Parathyroid adenoma (tissue), 2 donors: ENCODE measurements at regions not wholly inside any gene's neighbourhood (a gene's known extent, or its start where the extent isn't known, plus 50 kb on each side); places are given as distances from the start of the nearest gene placed in this dataset.

Experiments
- H2AFZ ChIP-seq: fragments of 300-600 bp; sonication (generic); one replicate; pipeline ENCODE4 v1.7.0; 2017; ENCODE audit warnings: antibody characterized with exemption, mild to moderate bottlenecking
- H3K27ac ChIP-seq: fragments of 300-600 bp; sonication (generic); one replicate; pipeline ENCODE4 v1.7.0; 2017
- H3K27me3 ChIP-seq: fragments of 300-600 bp; sonication (generic); one replicate; pipeline ENCODE4 v1.7.0; 2017; ENCODE audit warnings: low read length; ENCODE audit not compliant: control insufficient read depth, insufficient read depth
- H3K36me3 ChIP-seq: fragments of 300-600 bp; sonication (generic); one replicate; pipeline ENCODE4 v1.7.0; 2017; ENCODE audit warnings: low read length; ENCODE audit not compliant: control insufficient read depth, insufficient read depth
- H3K4me1 ChIP-seq: fragments of 300-600 bp; sonication (generic); one replicate; pipeline ENCODE4 v1.7.0; 2017; ENCODE audit warnings: control low read depth
- H3K4me2 ChIP-seq: fragments of 300-600 bp; sonication (generic); one replicate; pipeline ENCODE4 v1.7.0; 2017; ENCODE audit warnings: low read length
- H3K4me3 ChIP-seq: fragments of 300-600 bp; sonication (generic); one replicate; pipeline ENCODE4 v1.7.0; 2017; ENCODE audit warnings: low read depth, low read length
- H3K79me2 ChIP-seq: fragments of 300-600 bp; sonication (generic); one replicate; pipeline ENCODE4 v1.7.0; 2017; ENCODE audit warnings: control low read depth
- H3K9ac ChIP-seq: fragments of 300-600 bp; sonication (generic); one replicate; pipeline ENCODE4 v1.7.0; 2017; ENCODE audit warnings: mild to moderate bottlenecking
- H3K9me3 ChIP-seq: fragments of 300-600 bp; sonication (generic); one replicate; pipeline ENCODE4 v1.7.0; 2017; ENCODE audit warnings: low read length; ENCODE audit not compliant: control insufficient read depth
- TF ChIP-seq, protein P1 (sequence below): fragments of 300-600 bp; sonication (generic); IDR thresholded peaks from one replicate; pipeline ENCODE4 v1.7.0; 2017; ENCODE audit warnings: antibody characterized with exemption, mild to moderate bottlenecking
- donor health status: primary hyperparathyroidism.

GRCh38 chr16:65457084-65457483 lies 335.2 kb upstream of the CDH11 start:
- TF ChIP-seq, protein P1, sequence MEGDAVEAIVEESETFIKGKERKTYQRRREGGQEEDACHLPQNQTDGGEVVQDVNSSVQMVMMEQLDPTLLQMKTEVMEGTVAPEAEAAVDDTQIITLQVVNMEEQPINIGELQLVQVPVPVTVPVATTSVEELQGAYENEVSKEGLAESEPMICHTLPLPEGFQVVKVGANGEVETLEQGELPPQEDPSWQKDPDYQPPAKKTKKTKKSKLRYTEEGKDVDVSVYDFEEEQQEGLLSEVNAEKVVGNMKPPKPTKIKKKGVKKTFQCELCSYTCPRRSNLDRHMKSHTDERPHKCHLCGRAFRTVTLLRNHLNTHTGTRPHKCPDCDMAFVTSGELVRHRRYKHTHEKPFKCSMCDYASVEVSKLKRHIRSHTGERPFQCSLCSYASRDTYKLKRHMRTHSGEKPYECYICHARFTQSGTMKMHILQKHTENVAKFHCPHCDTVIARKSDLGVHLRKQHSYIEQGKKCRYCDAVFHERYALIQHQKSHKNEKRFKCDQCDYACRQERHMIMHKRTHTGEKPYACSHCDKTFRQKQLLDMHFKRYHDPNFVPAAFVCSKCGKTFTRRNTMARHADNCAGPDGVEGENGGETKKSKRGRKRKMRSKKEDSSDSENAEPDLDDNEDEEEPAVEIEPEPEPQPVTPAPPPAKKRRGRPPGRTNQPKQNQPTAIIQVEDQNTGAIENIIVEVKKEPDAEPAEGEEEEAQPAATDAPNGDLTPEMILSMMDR = no peak
- H3K9me3 ChIP-seq = no peaks in the 10 kb centered on the region
- H3K79me2 ChIP-seq = no peaks in the 10 kb centered on the region

GRCh38 chr16:65455761-65456160 lies 333.9 kb upstream of the CDH11 start:
- H3K9ac ChIP-seq = no peak overlapping the region
- H3K9me3 ChIP-seq = no peaks in the 10 kb centered on the region
- TF ChIP-seq, protein P1 = no peak
- no peaks in the 10 kb centered on the region for H3K36me3 ChIP-seq
- H3K4me3 ChIP-seq = no peak overlapping the region
- no peak overlapping the region for H3K27ac ChIP-seq
- H3K4me2 ChIP-seq = no peak overlapping the region
- no peaks in the 10 kb centered on the region for H3K4me1 ChIP-seq
- no peaks in the 10 kb centered on the region for H3K27me3 ChIP-seq
- H3K79me2 ChIP-seq = no peaks in the 10 kb centered on the region
- H2AFZ ChIP-seq = no peak overlapping the region

More at GRCh38 chr16:65457084-65457483, 335.2 kb upstream of the CDH11 start:
- H3K4me3 ChIP-seq = no peak overlapping the region
- H2AFZ ChIP-seq = no peak overlapping the region
- no peaks in the 10 kb centered on the region for H3K27me3 ChIP-seq
- H3K9ac ChIP-seq = no peak overlapping the region
- H3K4me1 ChIP-seq = no peaks in the 10 kb centered on the region
- no peak overlapping the region for H3K4me2 ChIP-seq
- no peaks in the 10 kb centered on the region for H3K36me3 ChIP-seq
- H3K27ac ChIP-seq = no peak overlapping the region

GRCh38 chr16:65453646-65454045 lies 331.8 kb upstream of the CDH11 start:
- Histone ChIP-seq H2AFZ (no peak overlapping the region), H3K9me3 (no peaks in the 10 kb centered on the region), H3K4me2 (no peak overlapping the region), H3K27ac (no peak overlapping the region), H3K9ac (no peak overlapping the region), H3K27me3 (no peaks in the 10 kb centered on the region), H3K4me1 (no peaks in the 10 kb centered on the region), H3K4me3 (no peak overlapping the region), H3K36me3 (no peaks in the 10 kb centered on the region), H3K79me2 (no peaks in the 10 kb centered on the region)
- TF ChIP-seq, protein P1 = no peak

DNA sequence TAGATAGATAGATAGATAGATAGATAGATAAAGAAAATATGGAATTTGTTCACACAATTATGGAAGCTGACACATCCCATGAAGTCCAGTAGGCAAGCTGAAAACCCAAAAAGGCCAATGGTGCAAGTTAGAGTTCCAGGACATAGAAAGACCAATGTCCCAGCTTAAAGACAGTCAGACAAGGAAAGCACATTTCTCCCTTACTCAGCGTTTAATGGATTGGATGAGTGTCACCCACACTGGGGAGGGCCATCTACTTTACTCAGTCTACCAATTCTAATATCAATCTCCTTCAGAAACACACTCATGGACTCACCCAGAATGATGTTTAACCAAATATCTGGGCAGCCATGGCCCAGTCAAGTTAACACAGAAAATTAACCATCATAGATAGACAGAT lies 327.7 kb upstream of the CDH11 start:
- Histone ChIP-seq H3K27ac (no peak overlapping the region), H3K79me2 (no peaks in the 10 kb centered on the region), H3K9me3 (no peaks in the 10 kb centered on the region), H3K36me3 (no peaks in the 10 kb centered on the region), H3K4me3 (no peak overlapping the region), H3K9ac (no peak overlapping the region), H3K27me3 (no peaks in the 10 kb centered on the region), H3K4me2 (no peak overlapping the region), H2AFZ (no peak overlapping the region), H3K4me1 (no peaks in the 10 kb centered on the region)
- TF ChIP-seq, protein P1 = no peak

- no peak overlapping the region for H2AFZ ChIP-seq
- H3K79me2 ChIP-seq = no peaks in the 10 kb centered on the region
Observed at GRCh38 chr16:65446427-65446826, 324.6 kb upstream of the CDH11 start.

More at GRCh38 chr16:65446427-65446826, 324.6 kb upstream of the CDH11 start:
- no peak overlapping the region for H3K27ac ChIP-seq
- no peaks in the 10 kb centered on the region for H3K36me3 ChIP-seq
- no peaks in the 10 kb centered on the region for H3K4me1 ChIP-seq
- no peaks in the 10 kb centered on the region for H3K27me3 ChIP-seq
- no peak overlapping the region for H3K4me3 ChIP-seq
- H3K9me3 ChIP-seq = no peaks in the 10 kb centered on the region
- H3K4me2 ChIP-seq = no peak overlapping the region
- H3K9ac ChIP-seq = no peak overlapping the region
- TF ChIP-seq, protein P1 = no peak
